ENCODE measurements at regions not wholly inside any gene's neighbourhood (a gene's known extent, or its start where the extent isn't known, plus 50 kb on each side); places are given as distances from the start of the nearest gene placed in this dataset.

DNA sequence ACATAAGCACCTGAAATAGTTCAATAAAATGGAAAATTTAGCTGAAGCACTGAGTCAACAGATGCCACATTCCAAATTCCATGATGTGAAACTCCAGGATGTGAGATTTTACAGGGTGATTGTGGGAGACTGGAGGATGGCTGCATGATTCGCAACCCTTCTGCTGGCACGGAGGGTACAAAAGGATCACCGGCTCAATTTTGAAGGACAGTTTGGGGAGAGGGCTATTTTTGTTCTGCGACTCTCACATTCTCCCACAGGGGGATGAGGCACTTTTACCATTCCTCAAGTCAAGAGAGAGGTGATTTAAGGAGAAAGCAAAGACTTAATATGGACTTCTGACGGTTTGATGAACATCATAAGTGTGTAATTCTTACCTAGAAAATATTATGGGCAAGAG lies 138.1 kb upstream of the CWC22 start:
- H3K27ac Mint-ChIP-seq, result no peak overlapping the region
- H3K4me3 Mint-ChIP-seq, result no peak overlapping the region
- H3K27me3 Mint-ChIP-seq (ENCODE audit: low read depth in 2 of 2), result no peaks in the 10 kb centered on the region
- no peaks in the 10 kb centered on the region for H3K36me3 ChIP-seq (ENCODE audit: control insufficient read depth, insufficient read depth, low read length)
- no peaks in the 10 kb centered on the region for H3K9me3 Mint-ChIP-seq
- no peaks in the 10 kb centered on the region for H3K36me3 Mint-ChIP-seq
- 80% methylated on average over 4 of the region's 5 CpGs for WGBS (ENCODE audit: insufficient coverage)
- intact Hi-C loops (cut with micrococcal nuclease), result no loop called here
- DNase-seq, result no peak
- no peak for ATAC-seq
- no peaks in the 10 kb centered on the region for H3K27me3 ChIP-seq (ENCODE audit: control insufficient read depth, insufficient read depth, low read length)
- H3K4me1 ChIP-seq (ENCODE audit: control insufficient read depth, insufficient read depth, low read length), result no peaks in the 10 kb centered on the region
- H3K9me3 ChIP-seq (ENCODE audit: control insufficient read depth, insufficient read depth, low read length), result no peaks in the 10 kb centered on the region
- no peak overlapping the region for H3K4me3 ChIP-seq (ENCODE audit: low read length)
- no peak overlapping the region for H3K27ac ChIP-seq (ENCODE audit: low read length)
- TF ChIP-seq, protein P1, sequence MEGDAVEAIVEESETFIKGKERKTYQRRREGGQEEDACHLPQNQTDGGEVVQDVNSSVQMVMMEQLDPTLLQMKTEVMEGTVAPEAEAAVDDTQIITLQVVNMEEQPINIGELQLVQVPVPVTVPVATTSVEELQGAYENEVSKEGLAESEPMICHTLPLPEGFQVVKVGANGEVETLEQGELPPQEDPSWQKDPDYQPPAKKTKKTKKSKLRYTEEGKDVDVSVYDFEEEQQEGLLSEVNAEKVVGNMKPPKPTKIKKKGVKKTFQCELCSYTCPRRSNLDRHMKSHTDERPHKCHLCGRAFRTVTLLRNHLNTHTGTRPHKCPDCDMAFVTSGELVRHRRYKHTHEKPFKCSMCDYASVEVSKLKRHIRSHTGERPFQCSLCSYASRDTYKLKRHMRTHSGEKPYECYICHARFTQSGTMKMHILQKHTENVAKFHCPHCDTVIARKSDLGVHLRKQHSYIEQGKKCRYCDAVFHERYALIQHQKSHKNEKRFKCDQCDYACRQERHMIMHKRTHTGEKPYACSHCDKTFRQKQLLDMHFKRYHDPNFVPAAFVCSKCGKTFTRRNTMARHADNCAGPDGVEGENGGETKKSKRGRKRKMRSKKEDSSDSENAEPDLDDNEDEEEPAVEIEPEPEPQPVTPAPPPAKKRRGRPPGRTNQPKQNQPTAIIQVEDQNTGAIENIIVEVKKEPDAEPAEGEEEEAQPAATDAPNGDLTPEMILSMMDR (IDR thresholded peaks at IDR 0.05), result no peak
- no peaks in the 10 kb centered on the region for H3K4me1 Mint-ChIP-seq

- TF ChIP-seq, protein P1 (IDR thresholded peaks at IDR 0.05), result no peak
- Mint-ChIP-seq H3K9me3 (no peaks in the 10 kb centered on the region), H3K4me3 (no peak overlapping the region), H3K27me3 (ENCODE audit: low read depth in 2 of 2) (no peaks in the 10 kb centered on the region), H3K27ac (no peak overlapping the region), H3K4me1 (no peaks in the 10 kb centered on the region), H3K36me3 (no peaks in the 10 kb centered on the region)
- Histone ChIP-seq H3K4me1 (ENCODE audit: control insufficient read depth, insufficient read depth, low read length) (no peaks in the 10 kb centered on the region), H3K4me3 (ENCODE audit: low read length) (no peak overlapping the region), H3K27ac (ENCODE audit: low read length) (no peak overlapping the region), H3K9me3 (ENCODE audit: control insufficient read depth, insufficient read depth, low read length) (no peaks in the 10 kb centered on the region), H3K27me3 (ENCODE audit: control insufficient read depth, insufficient read depth, low read length) (no peaks in the 10 kb centered on the region), H3K36me3 (ENCODE audit: control insufficient read depth, insufficient read depth, low read length) (no peaks in the 10 kb centered on the region)
- ATAC-seq (no peak), DNase-seq (no peak)
- intact Hi-C loops (cut with micrococcal nuclease), result no loop called here
Observed at GRCh38 chr2:180144338-180144813, 137.3 kb upstream of the CWC22 start.

DNA sequence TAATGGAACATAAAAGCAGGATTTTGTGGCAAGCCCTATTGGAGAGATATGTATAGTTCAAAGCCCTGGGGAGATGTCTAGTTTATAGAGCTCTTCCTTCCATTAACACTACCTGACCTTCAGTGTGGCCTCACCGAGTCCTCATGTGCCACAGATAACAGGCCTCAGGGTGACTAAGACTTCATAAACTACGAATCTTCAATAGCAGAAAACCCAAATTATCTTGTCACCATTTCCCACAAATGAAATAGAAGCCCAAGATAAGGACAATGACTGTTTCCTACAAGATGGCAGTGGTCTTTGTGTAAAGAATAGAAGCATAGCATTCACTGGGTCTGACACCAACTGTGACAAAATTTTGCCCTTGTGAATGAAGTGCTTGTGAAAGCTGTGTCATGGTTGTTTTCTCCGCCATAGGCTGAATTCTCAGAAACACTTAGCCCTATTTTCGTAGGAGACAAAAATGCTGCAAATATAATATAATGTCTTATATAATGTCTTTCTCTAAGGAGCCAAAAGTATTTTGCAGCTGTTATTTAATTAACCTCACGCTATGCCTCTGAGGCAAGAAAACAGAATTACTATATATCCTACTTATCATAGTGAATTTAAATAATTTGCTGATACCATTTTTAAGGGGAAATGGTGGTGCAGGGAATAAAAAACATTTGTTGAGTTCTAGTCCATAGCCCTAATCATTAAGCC lies 136.7 kb upstream of the CWC22 start:
- Histone ChIP-seq H3K27me3 (ENCODE audit: control insufficient read depth, insufficient read depth, low read length) (no peaks in the 10 kb centered on the region), H3K4me3 (ENCODE audit: low read length) (no peak overlapping the region), H3K4me1 (ENCODE audit: control insufficient read depth, insufficient read depth, low read length) (no peaks in the 10 kb centered on the region), H3K27ac (ENCODE audit: low read length) (no peak overlapping the region), H3K9me3 (ENCODE audit: control insufficient read depth, insufficient read depth, low read length) (no peaks in the 10 kb centered on the region), H3K36me3 (ENCODE audit: control insufficient read depth, insufficient read depth, low read length) (no peaks in the 10 kb centered on the region)
- H3K9me3 Mint-ChIP-seq, result no peaks in the 10 kb centered on the region
- no peak overlapping the region for H3K4me3 Mint-ChIP-seq
- TF ChIP-seq, protein P1 (IDR thresholded peaks at IDR 0.05), result no peak
- intact Hi-C loops (cut with micrococcal nuclease), result no loop called here
- no peak overlapping the region for H3K27ac Mint-ChIP-seq
- DNase-seq (no peak), ATAC-seq (no peak)
- H3K4me1 Mint-ChIP-seq, result no peaks in the 10 kb centered on the region
- no peaks in the 10 kb centered on the region for H3K36me3 Mint-ChIP-seq
- H3K27me3 Mint-ChIP-seq (ENCODE audit: low read depth in 2 of 2), result no peaks in the 10 kb centered on the region
- WGBS (ENCODE audit: insufficient coverage), result 91% methylated on average over 3 of the region's 5 CpGs

GRCh38 chr2:180141600-180141999 lies 134.5 kb upstream of the CWC22 start:
- H3K4me1 ChIP-seq (ENCODE audit: control insufficient read depth, insufficient read depth, low read length), result no peaks in the 10 kb centered on the region
- Mint-ChIP-seq H3K36me3 (no peaks in the 10 kb centered on the region), H3K27me3 (ENCODE audit: low read depth in 2 of 2) (no peaks in the 10 kb centered on the region), H3K27ac (no peak overlapping the region), H3K4me1 (no peaks in the 10 kb centered on the region), H3K9me3 (peaks cover 0 to 3% of the 10 kb centered on the region in 2 donors), H3K4me3 (no peak overlapping the region)
- H3K4me3 ChIP-seq (ENCODE audit: low read length), result no peak overlapping the region
- no peak overlapping the region for H3K27ac ChIP-seq (ENCODE audit: low read length)
- ATAC-seq, result no peak
- H3K36me3 ChIP-seq (ENCODE audit: control insufficient read depth, insufficient read depth, low read length), result no peaks in the 10 kb centered on the region
- no peaks in the 10 kb centered on the region for H3K9me3 ChIP-seq (ENCODE audit: control insufficient read depth, insufficient read depth, low read length)
- intact Hi-C loops (cut with micrococcal nuclease), result no loop called here
- 72% methylated on average over 2 of the region's 2 CpGs for WGBS (ENCODE audit: insufficient coverage)
- DNase-seq, result no peak
- H3K27me3 ChIP-seq (ENCODE audit: control insufficient read depth, insufficient read depth, low read length), result no peaks in the 10 kb centered on the region
- TF ChIP-seq, protein P1 (IDR thresholded peaks at IDR 0.05), result no peak

Measured in natural killer cell (primary cell).